Tibial nerve (tissue), 4 donors: ENCODE measurements at regions not wholly inside any gene's neighbourhood (a gene's known extent, or its start where the extent isn't known, plus 50 kb on each side); places are given as distances from the start of the nearest gene placed in this dataset.

Experiments used
- EP300 ChIP-seq, 2 donors: sonication (generic); formaldehyde crosslinking; IDR thresholded peaks; one replicate each; pipeline ENCODE4 v1.6.1; 2017; ENCODE audit warnings: antibody characterized with exemption in 2 of 2, mild to moderate bottlenecking in 1 of 2
- POLR2A ChIP-seq, 2 donors: fragments of 450-650 bp; IDR thresholded peaks; one replicate each; pipeline ENCODE4 v1.6.1; 2017; ENCODE audit warnings: antibody characterized with exemption in 2 of 2, mild to moderate bottlenecking in 2 of 2, moderate library complexity in 2 of 2
- TF ChIP-seq, protein P1 (sequence below), 5 experiments: fragments of 200-600 bp in 3 of 5; fragments of 450-650 bp in 2 of 5; sonication (generic) in 3 of 5; IDR thresholded peaks; one replicate each; pipeline ENCODE4 v1.5.1; 2016 to 2019; ENCODE audit warnings: antibody characterized with exemption in 5 of 5, mild to moderate bottlenecking in 3 of 5, moderate library complexity in 2 of 5

DNA sequence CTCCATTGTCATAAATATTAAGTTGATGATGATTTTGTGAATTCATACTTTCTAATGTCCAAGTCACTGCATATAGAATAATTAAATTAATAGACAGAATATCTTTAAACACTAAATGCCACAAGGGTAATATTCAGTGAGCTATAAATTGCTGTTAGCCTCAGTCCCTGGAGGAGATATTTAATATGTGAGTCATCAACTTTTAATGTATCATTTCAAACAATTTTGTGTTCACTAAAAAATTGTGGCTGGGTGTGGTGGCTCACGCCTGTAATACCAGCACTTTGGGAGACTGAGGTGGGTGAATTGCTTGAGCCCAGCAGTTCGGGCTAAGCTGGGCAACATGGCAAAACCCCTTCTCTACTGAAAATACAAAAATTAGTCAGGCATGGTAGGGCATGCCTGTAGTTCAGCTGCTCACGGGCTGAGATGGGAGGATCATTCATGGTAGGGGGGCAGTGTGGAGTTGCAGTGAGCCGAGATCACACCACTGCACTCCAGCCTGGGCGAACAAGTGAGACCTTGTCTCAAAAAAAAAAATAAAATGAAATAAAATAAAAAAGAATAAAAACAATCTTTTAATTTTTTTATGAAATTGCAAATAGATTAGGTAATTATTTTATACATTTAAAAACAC is 717.3 kb upstream of the CHD1 start:
- TF ChIP-seq, protein P1, sequence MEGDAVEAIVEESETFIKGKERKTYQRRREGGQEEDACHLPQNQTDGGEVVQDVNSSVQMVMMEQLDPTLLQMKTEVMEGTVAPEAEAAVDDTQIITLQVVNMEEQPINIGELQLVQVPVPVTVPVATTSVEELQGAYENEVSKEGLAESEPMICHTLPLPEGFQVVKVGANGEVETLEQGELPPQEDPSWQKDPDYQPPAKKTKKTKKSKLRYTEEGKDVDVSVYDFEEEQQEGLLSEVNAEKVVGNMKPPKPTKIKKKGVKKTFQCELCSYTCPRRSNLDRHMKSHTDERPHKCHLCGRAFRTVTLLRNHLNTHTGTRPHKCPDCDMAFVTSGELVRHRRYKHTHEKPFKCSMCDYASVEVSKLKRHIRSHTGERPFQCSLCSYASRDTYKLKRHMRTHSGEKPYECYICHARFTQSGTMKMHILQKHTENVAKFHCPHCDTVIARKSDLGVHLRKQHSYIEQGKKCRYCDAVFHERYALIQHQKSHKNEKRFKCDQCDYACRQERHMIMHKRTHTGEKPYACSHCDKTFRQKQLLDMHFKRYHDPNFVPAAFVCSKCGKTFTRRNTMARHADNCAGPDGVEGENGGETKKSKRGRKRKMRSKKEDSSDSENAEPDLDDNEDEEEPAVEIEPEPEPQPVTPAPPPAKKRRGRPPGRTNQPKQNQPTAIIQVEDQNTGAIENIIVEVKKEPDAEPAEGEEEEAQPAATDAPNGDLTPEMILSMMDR (IDR thresholded peaks at IDR 0.05) = no peak
- TF ChIP-seq POLR2A (IDR thresholded peaks at IDR 0.05) = no peak
- TF ChIP-seq EP300 (IDR thresholded peaks at IDR 0.05) = no peak
